WTC11 (cell line): ENCODE measurements at regions not wholly inside any gene's neighbourhood (a gene's known extent, or its start where the extent isn't known, plus 50 kb on each side); places are given as distances from the start of the nearest gene placed in this dataset.

Experiments
- ATAC-seq: fragments of 200-7000 bp; cut with Tn5 transposase; 2 replicates; pipeline ENCODE4 v1.10.0; 2021; ENCODE audit warnings: mild to moderate bottlenecking, moderate library complexity
- CTCF ChIA-PET: fragments of 300-600 bp; sonication (Branson Sonifier 250); formaldehyde crosslinking; loops from one replicate; lab custom pipeline; 2021; ENCODE audit warnings: antibody characterized with exemption; lab: Charles Lee
- POLR2A ChIA-PET: fragments of 350-600 bp; sonication (Branson Sonifier 250); formaldehyde crosslinking; loops from one replicate; lab custom pipeline; 2021; ENCODE audit warnings: antibody characterized with exemption; lab: Charles Lee
- DNase-seq: peaks from one replicate; pipeline ENCODE4 v3.0.0; 2021; ENCODE audit warnings: low spot score
- H3K27ac Mint-ChIP-seq: 2 replicates; pipeline ENCODE4 v1.8.0; 2021; ENCODE audit warnings: mixed read lengths
- H3K27me3 Mint-ChIP-seq: 2 replicates; pipeline ENCODE4 v1.8.0; 2021; ENCODE audit warnings: low read depth, mild to moderate bottlenecking, moderate library complexity, mixed read lengths
- H3K36me3 Mint-ChIP-seq: 2 replicates; pipeline ENCODE4 v1.8.0; 2021; ENCODE audit warnings: mixed read lengths
- H3K4me1 Mint-ChIP-seq: 2 replicates; pipeline ENCODE4 v1.8.0; 2022; ENCODE audit warnings: mixed read lengths
- H3K4me3 Mint-ChIP-seq: 2 replicates; pipeline ENCODE4 v1.8.0; 2021; ENCODE audit warnings: mild to moderate bottlenecking, moderate library complexity, mixed read lengths
- H3K9me3 Mint-ChIP-seq: 2 replicates; pipeline ENCODE4 v1.8.0; 2021; ENCODE audit warnings: mixed read lengths
- ATF6 ChIP-seq: sonication (generic); formaldehyde crosslinking; IDR thresholded peaks from 2 replicates; pipeline ENCODE4 v1.8.1; 2023; ENCODE audit warnings: mild to moderate bottlenecking, missing genetic modification reagents
- E2F5 ChIP-seq: sonication (generic); formaldehyde crosslinking; IDR thresholded peaks from 2 replicates; pipeline ENCODE4 v1.8.1; 2022; ENCODE audit warnings: mild to moderate bottlenecking, moderate library complexity, missing genetic modification reagents
- FOXJ3 ChIP-seq: sonication (generic); formaldehyde crosslinking; IDR thresholded peaks from 2 replicates; pipeline ENCODE4 v1.9.0; 2021; ENCODE audit warnings: missing genetic modification reagents, mild to moderate bottlenecking, borderline replicate concordance
- FOXP1 ChIP-seq: sonication (generic); formaldehyde crosslinking; IDR thresholded peaks from 2 replicates; pipeline ENCODE4 v1.8.0; 2022; ENCODE audit warnings: missing genetic modification reagents, mild to moderate bottlenecking, moderate library complexity, borderline replicate concordance
- JUN ChIP-seq: sonication (generic); formaldehyde crosslinking; IDR thresholded peaks from 2 replicates; pipeline ENCODE4 v1.8.0; 2023; ENCODE audit warnings: mild to moderate bottlenecking, missing genetic modification reagents
- MAX ChIP-seq: sonication (generic); formaldehyde crosslinking; IDR thresholded peaks from 2 replicates; pipeline ENCODE4 v1.8.0; 2022; ENCODE audit warnings: mild to moderate bottlenecking, missing genetic modification reagents
- MXD4 ChIP-seq: fragments of 250-450 bp; sonication (Bioruptor Pico); IDR thresholded peaks from 2 replicates; pipeline ENCODE4 v1.8.0; 2021; ENCODE audit warnings: mild to moderate bottlenecking, moderate library complexity, borderline replicate concordance
- NFYB ChIP-seq: sonication (generic); formaldehyde crosslinking; conservative IDR thresholded peaks from 2 replicates; pipeline ENCODE4 v1.8.0; 2022; ENCODE audit warnings: low read depth, missing genetic modification reagents
- OVOL2 ChIP-seq: fragments of 250-450 bp; sonication (Bioruptor Pico); IDR thresholded peaks from 2 replicates; pipeline ENCODE4 v1.9.0; 2021; ENCODE audit warnings: mild to moderate bottlenecking, borderline replicate concordance
- PRDM15 ChIP-seq: sonication (generic); formaldehyde crosslinking; IDR thresholded peaks from 2 replicates; pipeline ENCODE4 v1.8.0; 2022; ENCODE audit warnings: missing genetic modification reagents
- SMAD4 ChIP-seq: sonication (generic); formaldehyde crosslinking; IDR thresholded peaks from 2 replicates; pipeline ENCODE4 v1.8.0; 2022; ENCODE audit warnings: mild to moderate bottlenecking, missing genetic modification reagents
- TCF7 ChIP-seq: sonication (generic); formaldehyde crosslinking; IDR thresholded peaks from 2 replicates; pipeline ENCODE4 v1.8.0; 2022; ENCODE audit warnings: mild to moderate bottlenecking, low read depth, missing genetic modification reagents, moderate library complexity
- ZBTB43 ChIP-seq: sonication (generic); formaldehyde crosslinking; IDR thresholded peaks from 2 replicates; pipeline ENCODE4 v1.8.1; 2023; ENCODE audit warnings: mild to moderate bottlenecking, missing genetic modification reagents
- ZMAT4 ChIP-seq: fragments of 250-450 bp; sonication (Bioruptor Pico); IDR thresholded peaks from 2 replicates; pipeline ENCODE4 v1.9.0; 2021; ENCODE audit warnings: mild to moderate bottlenecking
- ZNF263 ChIP-seq: sonication (generic); formaldehyde crosslinking; IDR thresholded peaks from 2 replicates; pipeline ENCODE4 v1.8.1; 2022; ENCODE audit warnings: low read depth, mild to moderate bottlenecking, moderate library complexity, missing genetic modification reagents
- ZNF423 ChIP-seq: fragments of 250-450 bp; sonication (Bioruptor Pico); IDR thresholded peaks from 2 replicates; pipeline ENCODE4 v2.1.2; 2022; ENCODE audit warnings: mild to moderate bottlenecking, moderate library complexity
- ZNF671 ChIP-seq: fragments of 250-450 bp; sonication (Bioruptor Pico); IDR thresholded peaks from 2 replicates; pipeline ENCODE4 v1.8.0; 2021; ENCODE audit warnings: mild to moderate bottlenecking
- TF ChIP-seq, protein P1 (sequence below): sonication (generic); formaldehyde crosslinking; IDR thresholded peaks from 2 replicates; pipeline ENCODE4 v1.8.1; 2022; ENCODE audit warnings: low read depth, missing genetic modification reagents, borderline replicate concordance

DNA sequence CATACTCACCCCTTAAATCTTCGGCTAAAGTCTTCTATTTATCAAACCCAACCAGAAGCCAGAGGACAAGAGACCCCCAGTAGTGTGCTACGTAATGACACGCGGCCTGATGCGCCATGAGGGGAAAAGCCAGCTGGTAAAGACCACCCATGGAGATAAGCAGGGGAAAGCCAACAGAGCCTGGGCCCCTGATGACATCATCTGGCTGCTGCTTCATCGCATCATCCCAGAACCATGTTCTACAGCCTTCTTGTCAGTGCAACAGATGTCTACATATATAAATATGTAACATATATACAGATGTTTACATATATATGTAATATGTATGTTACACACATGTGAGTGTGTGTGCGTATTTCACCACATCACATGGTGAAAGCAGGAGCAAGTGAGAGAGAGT is 81.7 kb upstream of the VANGL1 start:
- TF ChIP-seq, protein P1, sequence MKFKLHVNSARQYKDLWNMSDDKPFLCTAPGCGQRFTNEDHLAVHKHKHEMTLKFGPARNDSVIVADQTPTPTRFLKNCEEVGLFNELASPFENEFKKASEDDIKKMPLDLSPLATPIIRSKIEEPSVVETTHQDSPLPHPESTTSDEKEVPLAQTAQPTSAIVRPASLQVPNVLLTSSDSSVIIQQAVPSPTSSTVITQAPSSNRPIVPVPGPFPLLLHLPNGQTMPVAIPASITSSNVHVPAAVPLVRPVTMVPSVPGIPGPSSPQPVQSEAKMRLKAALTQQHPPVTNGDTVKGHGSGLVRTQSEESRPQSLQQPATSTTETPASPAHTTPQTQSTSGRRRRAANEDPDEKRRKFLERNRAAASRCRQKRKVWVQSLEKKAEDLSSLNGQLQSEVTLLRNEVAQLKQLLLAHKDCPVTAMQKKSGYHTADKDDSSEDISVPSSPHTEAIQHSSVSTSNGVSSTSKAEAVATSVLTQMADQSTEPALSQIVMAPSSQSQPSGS (CRISPR knock-in tag) = no peak
- TF ChIP-seq ATF6 (no peak), ZNF263 (CRISPR knock-in tag) (no peak), SMAD4 (CRISPR knock-in tag) (no peak), MXD4 (no peak), ZMAT4 (CRISPR knock-in tag) (no peak), JUN (CRISPR knock-in tag) (no peak)
- Mint-ChIP-seq H3K27me3 (peaks cover 14% of the 10 kb centered on the region), H3K36me3 (no peaks in the 10 kb centered on the region), H3K9me3 (no peaks in the 10 kb centered on the region), H3K27ac (no peak overlapping the region), H3K4me1 (peaks cover 6% of the 10 kb centered on the region), H3K4me3 (no peak overlapping the region)
- ATAC-seq (no peak), DNase-seq (no peak)
- POLR2A ChIA-PET = no interaction called here
- CTCF ChIA-PET = no interaction called here

DNA sequence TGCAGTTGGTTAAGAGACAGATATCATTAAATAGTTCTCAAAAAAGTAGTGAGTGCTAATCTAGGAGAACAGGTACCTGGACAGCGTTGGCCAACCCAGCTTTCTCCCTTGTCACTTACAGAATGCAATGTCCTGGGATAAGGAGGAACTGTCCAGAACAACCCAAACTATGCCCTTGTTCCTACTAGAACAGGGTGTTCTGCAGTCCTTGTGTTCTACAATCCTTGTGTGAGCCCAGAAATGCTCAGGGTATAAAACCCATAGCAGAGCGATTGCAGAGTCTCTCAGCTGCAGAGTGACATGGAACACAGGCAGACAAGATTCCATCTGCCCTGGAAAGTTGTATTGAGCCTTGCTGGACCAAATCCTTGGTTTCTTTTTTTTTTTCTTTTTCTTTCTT is 83.5 kb upstream of the VANGL1 start:
- TF ChIP-seq ATF6 = no peak
- no peak for TF ChIP-seq ZNF671 (CRISPR knock-in tag)
- no peak for TF ChIP-seq FOXP1 (CRISPR knock-in tag)
- TF ChIP-seq MAX (CRISPR knock-in tag) = no peak
- no peak for TF ChIP-seq NFYB
- TF ChIP-seq FOXJ3 (CRISPR knock-in tag) = no peak
- no peak for TF ChIP-seq ZNF423 (CRISPR knock-in tag)
- no peak for TF ChIP-seq PRDM15
- no peak for TF ChIP-seq TCF7 (CRISPR knock-in tag)
- no peak for TF ChIP-seq E2F5 (CRISPR knock-in tag)
- no peak for TF ChIP-seq JUN (CRISPR knock-in tag)
- no peak for TF ChIP-seq OVOL2 (CRISPR knock-in tag)
- TF ChIP-seq ZBTB43 = no peak
- no peak for TF ChIP-seq SMAD4 (CRISPR knock-in tag)
- ChIA-PET POLR2A (no interaction called here), CTCF (interaction anchor here (0.6 kb wide), 1 partner anchor 9 kb away, joined by 4 read pairs; no protein-coding TSS in a partner anchor)
- no peak overlapping the region for H3K27ac Mint-ChIP-seq
- DNase-seq (no peak), ATAC-seq (no peak)
- H3K9me3 Mint-ChIP-seq = no peaks in the 10 kb centered on the region
- H3K4me3 Mint-ChIP-seq = no peak overlapping the region
- H3K36me3 Mint-ChIP-seq = no peaks in the 10 kb centered on the region
- H3K27me3 Mint-ChIP-seq = no peaks in the 10 kb centered on the region; the same call in 1 of the 2 replicates
- peaks cover 6% of the 10 kb centered on the region for H3K4me1 Mint-ChIP-seq
